CD4-positive, alpha-beta T cell (primary cell): ENCODE measurements at regions not wholly inside any gene's neighbourhood (a gene's known extent, or its start where the extent isn't known, plus 50 kb on each side); places are given as distances from the start of the nearest gene placed in this dataset.

ENCODE experiments used
- ATAC-seq: fragments of 200-7000 bp; cut with Tn5 transposase; one replicate; pipeline ENCODE4 v1.10.0; 2022; ENCODE audit warnings: mild to moderate bottlenecking; ENCODE audit not compliant: poor library complexity
- CTCF ChIA-PET: fragments of 350-600 bp; sonication (Branson Sonifier 250); formaldehyde crosslinking; loops from one replicate; lab custom pipeline; 2021; ENCODE audit warnings: antibody characterized with exemption, inconsistent platforms; lab: Charles Lee
- POLR2A ChIA-PET: fragments of 350-600 bp; sonication (Branson Sonifier 250); formaldehyde crosslinking; loops from one replicate; lab custom pipeline; 2021; ENCODE audit warnings: antibody characterized with exemption, inconsistent platforms; lab: Charles Lee
- DNase-seq, 14 experiments: peaks; one replicate each; pipeline ENCODE4 v3.0.0-alpha.2; 2013 to 2020; ENCODE audit warnings: mixed read lengths in 2 of 14
- H3K27ac ChIP-seq, 2 donors: one replicate each; pipeline versions ENCODE4 v1.5.1 to v1.7.0; 2013; ENCODE audit warnings: low read length in 2 of 2, low read depth in 1 of 2, mild to moderate bottlenecking in 1 of 2
- H3K27me3 ChIP-seq, 2 experiments: 1 replicate in 1 of 2; 2 replicates in 1 of 2; pipeline versions ENCODE4 v1.6.1 to v1.7.0; 2013; ENCODE audit warnings: low read length in 2 of 2, control low read depth in 1 of 2, mild to moderate bottlenecking in 1 of 2, moderate library complexity in 1 of 2; ENCODE audit not compliant: insufficient read depth in 2 of 2, control insufficient read depth in 1 of 2
- H3K36me3 ChIP-seq: one replicate; pipeline ENCODE4 v1.6.1; 2013; ENCODE audit warnings: low read length, control low read depth; ENCODE audit not compliant: insufficient read depth
- H3K4me1 ChIP-seq: one replicate; pipeline ENCODE4 v1.6.1; 2013; ENCODE audit warnings: low read length, control low read depth; ENCODE audit not compliant: insufficient read depth
- H3K4me3 ChIP-seq: one replicate; pipeline ENCODE4 v1.5.1; 2013; ENCODE audit warnings: mild to moderate bottlenecking, low read length, moderate library complexity
- H3K9me3 ChIP-seq, 2 experiments: 1 replicate in 1 of 2; 2 replicates in 1 of 2; pipeline versions ENCODE4 v1.6.1 to v1.7.0; 2013; ENCODE audit warnings: low read length in 2 of 2, mild to moderate bottlenecking in 2 of 2, control low read depth in 1 of 2, moderate library complexity in 1 of 2; ENCODE audit not compliant: control insufficient read depth in 1 of 2, insufficient read depth in 1 of 2
- H3K27ac Mint-ChIP-seq: one replicate; pipeline ENCODE4 v1.8.0; 2020; ENCODE audit warnings: mixed read lengths
- H3K27me3 Mint-ChIP-seq: one replicate; pipeline ENCODE4 v1.8.0; 2021; ENCODE audit warnings: mixed read lengths
- H3K36me3 Mint-ChIP-seq: one replicate; pipeline ENCODE4 v1.8.0; 2021; ENCODE audit warnings: low read depth, mixed read lengths
- H3K4me1 Mint-ChIP-seq: one replicate; pipeline ENCODE4 v1.8.0; 2021; ENCODE audit warnings: low read depth, mixed read lengths
- H3K4me3 Mint-ChIP-seq: one replicate; pipeline ENCODE4 v1.8.0; 2020; ENCODE audit warnings: mild to moderate bottlenecking, mixed read lengths
- H3K9me3 Mint-ChIP-seq: one replicate; pipeline ENCODE4 v1.8.0; 2020; ENCODE audit warnings: mixed read lengths
- CTCF ChIP-seq: fragments of 200-600 bp; IDR thresholded peaks from one replicate; pipeline ENCODE4 v1.8.0; 2022; ENCODE audit warnings: antibody characterized with exemption, mild to moderate bottlenecking
- intact Hi-C, 2 experiments: fragments of 100-400 bp; cut with DNase I in 1 of 2; cut with micrococcal nuclease in 1 of 2; formaldehyde crosslinking; loops; one replicate each; pipeline versions ENCODE4 v1.15.1 to v1.9.0; 2023 to 2025; cut with DNase I, micrococcal nuclease

- Mint-ChIP-seq H3K4me1 (no peaks in the 10 kb centered on the region), H3K36me3 (no peaks in the 10 kb centered on the region), H3K4me3 (no peak overlapping the region), H3K27ac (no peak overlapping the region), H3K27me3 (no peaks in the 10 kb centered on the region), H3K9me3 (no peaks in the 10 kb centered on the region)
- Histone ChIP-seq H3K27ac (no peak overlapping the region), H3K4me1 (no peaks in the 10 kb centered on the region), H3K36me3 (no peaks in the 10 kb centered on the region), H3K9me3 (no peaks in the 10 kb centered on the region), H3K27me3 (no peaks in the 10 kb centered on the region), H3K4me3 (no peak overlapping the region)
- no peak for ATAC-seq
- intact Hi-C loops: no loop called here
- CTCF ChIA-PET: interaction anchor here (1.3 to 2.3 kb wide), 2 partner anchors 16 to 98 kb away, joined by 4 to 11 read pairs; no protein-coding TSS in a partner anchor
- POLR2A ChIA-PET: interaction anchor here (1.8 kb wide), 1 partner anchor 59 kb away, joined by 7 read pairs; no protein-coding TSS in a partner anchor
- TF ChIP-seq CTCF: no peak
- DNase-seq: no peak
Observed at GRCh38 chr1:21352586-21352985, 62.3 kb upstream of the ECE1 start.

GRCh38 chr1:21351901-21352300 lies 61.6 kb upstream of the ECE1 start:
- TF ChIP-seq CTCF: no peak
- Mint-ChIP-seq H3K36me3 (no peaks in the 10 kb centered on the region), H3K4me1 (no peaks in the 10 kb centered on the region), H3K4me3 (no peak overlapping the region), H3K27ac (no peak overlapping the region), H3K9me3 (no peaks in the 10 kb centered on the region), H3K27me3 (no peaks in the 10 kb centered on the region)
- Histone ChIP-seq H3K4me1 (no peaks in the 10 kb centered on the region), H3K27ac (no peak overlapping the region), H3K27me3 (no peaks in the 10 kb centered on the region), H3K36me3 (no peaks in the 10 kb centered on the region), H3K9me3 (no peaks in the 10 kb centered on the region), H3K4me3 (no peak overlapping the region)
- no peak for DNase-seq
- intact Hi-C loops: no loop called here
- ChIA-PET POLR2A (interaction anchor here (1.8 kb wide), 1 partner anchor 58 kb away, joined by 7 read pairs; no protein-coding TSS in a partner anchor), CTCF (interaction anchor here (0.9 to 2.3 kb wide), 3 partner anchors 16 to 97 kb away, joined by 3 to 11 read pairs (median 4); no protein-coding TSS in a partner anchor)
- ATAC-seq: no peak

GRCh38 chr1:21350202-21350885 lies 60.1 kb upstream of the ECE1 start:
- no peak for TF ChIP-seq CTCF
- H3K27ac ChIP-seq: no peak overlapping the region
- H3K4me3 ChIP-seq: no peak overlapping the region
- DNase-seq: no peak
- Mint-ChIP-seq H3K36me3 (no peaks in the 10 kb centered on the region), H3K9me3 (no peaks in the 10 kb centered on the region), H3K27ac (no peak overlapping the region), H3K4me3 (no peak overlapping the region), H3K27me3 (no peaks in the 10 kb centered on the region), H3K4me1 (no peaks in the 10 kb centered on the region)
- CTCF ChIA-PET: no interaction called here
- intact Hi-C loops: no loop called here
- peaks cover 13% of the 10 kb centered on the region for H3K4me1 ChIP-seq
- no peak for ATAC-seq
- H3K9me3 ChIP-seq: no peaks in the 10 kb centered on the region
- POLR2A ChIA-PET: interaction anchor here (1.2 kb wide), 1 partner anchor 57 kb away, joined by 3 read pairs; no protein-coding TSS in a partner anchor
- H3K27me3 ChIP-seq: no peaks in the 10 kb centered on the region
- no peaks in the 10 kb centered on the region for H3K36me3 ChIP-seq
